Stromal cell of bone marrow (primary cell): ENCODE measurements at regions not wholly inside any gene's neighbourhood (a gene's known extent, or its start where the extent isn't known, plus 50 kb on each side); places are given as distances from the start of the nearest gene placed in this dataset.

Experiments
- DNase-seq: peaks from one replicate; pipeline ENCODE4 v3.0.0-alpha.2; 2012; ENCODE audit warnings: low read depth

DNA sequence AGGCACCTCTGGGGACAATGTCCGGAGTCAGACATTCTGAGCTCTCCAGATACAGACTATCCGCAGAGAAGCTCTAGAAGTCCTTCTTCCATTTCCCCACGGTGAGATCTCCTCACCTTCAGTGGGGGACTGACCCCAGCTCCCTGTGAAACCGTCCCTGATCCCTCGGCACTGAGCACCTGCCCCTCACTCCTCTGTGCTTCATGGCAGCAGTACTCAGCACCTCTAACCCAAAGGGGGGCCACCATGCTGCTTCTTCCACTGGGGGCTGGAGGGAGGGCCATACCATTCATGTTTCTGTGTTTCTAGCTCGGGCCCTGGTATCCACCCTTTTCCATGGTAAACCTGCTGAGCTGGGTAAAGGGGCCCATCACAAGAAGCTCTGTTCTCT lies 321.7 kb downstream of the BRD1 start:
- DNase-seq: no peak

DNA sequence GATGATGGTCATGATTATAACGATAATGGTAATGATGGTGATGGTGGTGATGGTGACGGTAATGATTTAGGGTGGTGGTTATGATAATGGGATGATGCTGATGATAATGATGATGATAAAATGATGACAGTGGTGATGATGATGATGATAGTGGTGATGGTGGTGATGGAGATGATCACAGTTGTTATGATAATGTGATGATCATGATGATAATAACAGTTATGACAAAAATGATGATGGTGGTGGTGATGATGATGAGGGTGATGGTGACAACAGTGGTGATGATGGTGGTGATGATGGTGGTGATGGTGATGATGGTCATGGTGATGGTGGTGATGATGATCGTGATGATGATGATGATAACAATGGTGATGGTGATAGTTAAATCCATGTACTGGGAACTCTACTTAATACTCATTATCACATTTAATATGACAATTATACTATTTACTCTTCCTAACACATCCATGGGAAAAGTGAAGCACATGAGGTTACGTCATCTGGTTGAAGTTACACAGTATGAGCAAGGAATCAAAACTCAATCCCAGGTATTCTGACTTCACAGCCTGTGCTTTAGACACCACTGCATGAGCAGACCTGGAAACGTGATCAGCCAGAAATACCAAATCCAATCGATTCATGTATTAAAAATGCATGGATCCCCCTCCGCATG lies 322.2 kb downstream of the BRD1 start:
- DNase-seq: no peak

DNA sequence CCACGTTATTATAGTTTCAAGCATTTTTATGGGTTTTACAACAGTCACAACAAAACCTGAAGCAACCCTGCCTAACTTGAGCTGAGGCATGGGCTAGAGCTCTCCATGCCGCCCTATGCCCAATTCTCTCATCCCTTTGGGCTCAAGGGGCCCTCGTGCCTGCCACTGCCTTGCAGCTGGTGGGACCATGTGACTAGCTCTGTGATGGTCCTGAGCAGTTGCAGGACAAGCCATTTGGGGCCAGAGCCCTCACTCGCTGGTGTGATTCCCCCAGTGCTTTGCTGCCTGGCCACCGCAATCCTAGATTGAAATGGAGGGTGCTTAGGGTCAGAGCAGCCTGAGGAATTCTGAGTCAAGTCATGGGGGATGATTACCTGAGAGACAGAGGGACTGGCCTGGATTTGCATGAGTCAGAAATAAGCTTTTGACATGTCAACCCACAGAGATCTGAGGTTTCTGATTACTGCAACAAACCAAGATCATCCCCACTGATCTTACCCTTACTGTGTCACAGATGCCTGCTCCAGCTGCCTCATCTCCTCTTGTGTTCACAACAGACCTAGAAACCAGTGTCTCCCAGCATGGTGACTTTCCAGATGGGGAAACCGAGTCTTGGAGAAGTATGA lies 323.7 kb downstream of the BRD1 start:
- DNase-seq: no peak

DNA sequence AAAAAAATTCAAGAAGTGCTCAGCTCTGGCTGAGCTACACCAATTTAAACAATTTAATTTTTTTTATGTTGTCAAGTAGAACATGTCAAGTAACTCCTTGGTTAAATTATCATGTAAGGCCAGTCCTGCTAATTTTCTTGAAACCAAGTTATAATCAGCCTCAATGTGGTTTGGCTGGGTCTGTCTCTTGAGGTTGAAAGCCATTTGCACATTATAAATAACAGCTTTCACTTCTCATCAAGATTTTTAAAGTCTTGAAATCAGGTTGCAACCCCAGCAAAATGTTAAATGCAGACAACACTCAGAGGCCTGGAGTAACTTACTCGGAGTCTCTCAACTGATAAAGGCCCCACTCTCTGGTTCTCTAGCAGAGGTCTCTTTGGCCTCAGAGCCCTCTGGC lies 324.4 kb downstream of the BRD1 start:
- DNase-seq: no peak

DNA sequence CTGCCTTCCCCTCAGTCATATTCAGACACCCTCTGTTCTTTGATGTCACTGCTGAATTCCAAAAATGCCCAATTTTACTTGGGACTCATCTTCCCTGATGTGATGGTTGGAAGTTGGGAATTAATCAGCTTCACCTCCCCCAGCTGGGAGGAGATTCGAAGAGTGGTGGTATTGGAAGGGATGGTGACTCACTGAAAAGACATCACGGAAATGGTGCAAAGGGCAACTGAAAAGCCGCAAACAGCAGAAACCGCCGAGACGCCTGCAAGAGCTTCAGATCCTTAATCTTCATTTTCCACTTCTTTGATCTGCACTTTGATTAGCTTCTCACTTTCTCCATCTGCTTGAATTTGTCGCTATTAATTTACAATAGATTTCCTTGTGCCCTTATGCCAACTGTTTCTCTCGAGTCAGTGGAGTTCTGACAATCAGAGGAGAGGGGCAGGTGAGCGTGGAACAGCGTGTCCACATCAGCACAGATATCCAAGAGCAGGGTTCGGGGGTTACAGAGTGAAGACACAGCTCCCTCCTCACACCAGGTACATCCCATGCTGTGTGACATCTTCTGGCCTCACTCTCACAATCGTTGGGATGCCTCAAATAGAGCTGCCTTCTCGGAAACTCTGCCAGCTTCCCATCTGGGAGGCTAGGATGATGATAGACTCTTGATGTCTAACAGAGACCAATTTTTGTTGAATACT lies 325.4 kb downstream of the BRD1 start:
- DNase-seq: no peak

DNA sequence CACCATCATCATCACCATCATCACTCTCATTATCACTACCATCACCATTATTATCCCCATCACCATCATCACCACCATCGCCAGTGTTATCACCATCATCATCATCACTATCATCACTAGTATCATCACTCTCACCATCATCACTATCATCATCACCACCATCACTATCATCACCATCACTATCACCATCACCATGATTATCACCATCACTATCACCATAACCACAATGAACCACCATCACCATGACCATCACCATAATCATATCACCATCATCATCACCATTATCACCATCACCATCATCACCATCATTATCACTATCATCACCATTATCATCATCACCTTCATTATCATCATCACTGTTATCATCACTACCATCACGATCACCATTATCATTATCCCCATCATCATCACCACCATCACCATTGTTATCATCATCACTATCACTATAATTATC lies 326.7 kb downstream of the BRD1 start:
- no peak for DNase-seq

DNA sequence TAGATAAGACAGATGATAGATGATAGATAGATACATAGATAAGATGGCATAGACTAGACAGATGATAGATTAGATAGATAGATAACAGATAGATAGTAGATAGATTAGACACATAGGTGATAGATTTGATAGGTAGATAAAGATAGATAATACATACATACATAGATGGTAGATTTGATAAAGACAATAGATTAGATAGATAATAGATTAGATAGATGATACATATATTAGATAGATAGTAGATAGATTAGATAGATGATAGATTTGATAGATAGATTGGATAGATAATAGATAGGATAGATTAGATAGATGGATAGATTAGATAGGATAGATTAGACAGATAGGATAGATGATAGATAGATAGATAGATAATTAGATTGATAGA lies 327.6 kb downstream of the BRD1 start:
- no peak for DNase-seq

DNA sequence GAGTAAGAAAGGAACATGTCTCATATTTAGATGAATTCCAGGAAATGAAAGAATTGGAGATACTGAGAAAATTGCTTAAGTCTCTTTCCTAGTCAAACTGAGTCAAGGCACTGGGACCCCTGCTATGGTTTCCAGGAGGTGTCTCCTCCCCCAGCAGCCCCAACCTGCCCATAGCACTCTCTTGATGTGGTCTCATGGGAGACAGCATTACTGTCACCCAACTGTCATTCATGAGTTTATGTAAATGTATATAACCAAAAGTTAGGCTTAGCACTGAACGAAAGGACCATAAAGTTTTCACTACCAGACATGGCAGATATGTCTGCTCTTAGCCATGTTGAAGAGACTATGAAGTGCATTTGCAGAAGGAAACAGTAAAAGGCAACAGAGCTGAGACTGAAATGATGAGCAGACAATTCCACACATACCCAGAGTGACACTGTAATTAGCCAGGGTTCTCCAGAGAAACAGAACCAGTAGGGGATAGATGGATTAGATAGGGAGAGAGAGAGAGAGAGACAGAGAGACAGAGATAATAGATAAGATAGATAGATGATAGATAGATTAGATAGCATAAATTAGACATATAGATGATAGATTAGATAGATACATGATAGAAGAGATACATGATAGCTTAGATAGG lies 328.1 kb downstream of the BRD1 start:
- no peak for DNase-seq

DNA sequence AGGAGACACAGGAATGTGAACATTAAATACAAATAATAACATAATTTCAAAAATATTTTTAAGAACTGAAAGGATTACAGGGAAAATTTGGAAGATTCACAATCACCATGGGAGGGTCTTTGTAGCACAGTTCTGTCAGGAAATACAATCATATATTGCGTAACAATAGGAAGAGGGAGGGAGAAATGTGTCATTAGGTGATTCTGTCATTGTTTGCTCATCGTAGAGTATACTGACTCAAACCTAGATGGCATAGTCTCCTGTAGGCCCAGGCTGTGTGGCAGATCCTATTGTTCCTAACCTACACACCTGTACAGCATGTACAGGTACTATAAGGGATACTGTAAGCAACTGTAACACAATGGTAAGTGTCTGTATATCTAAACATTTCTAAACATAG lies 330.4 kb downstream of the BRD1 start:
- DNase-seq: no peak

DNA sequence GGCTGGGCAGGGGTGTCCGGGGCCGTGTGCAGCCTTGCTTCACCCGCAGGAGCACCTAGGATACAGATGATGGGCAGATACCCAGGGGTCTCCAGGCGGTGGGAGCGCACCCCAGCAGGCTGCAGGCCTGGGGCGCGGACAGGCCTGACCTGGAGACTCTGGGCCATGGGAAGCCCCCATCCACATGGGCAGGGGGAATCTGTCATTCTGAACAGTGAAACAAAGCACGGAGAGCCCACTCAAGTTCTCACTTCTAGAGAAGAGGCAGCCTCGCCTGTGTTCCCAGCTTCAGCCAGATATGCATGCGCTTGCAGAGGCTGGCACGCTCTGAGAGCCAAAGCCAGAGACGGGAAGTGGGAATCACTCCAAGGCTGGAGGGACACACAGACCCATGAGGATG lies 333.1 kb downstream of the BRD1 start:
- no peak for DNase-seq

DNA sequence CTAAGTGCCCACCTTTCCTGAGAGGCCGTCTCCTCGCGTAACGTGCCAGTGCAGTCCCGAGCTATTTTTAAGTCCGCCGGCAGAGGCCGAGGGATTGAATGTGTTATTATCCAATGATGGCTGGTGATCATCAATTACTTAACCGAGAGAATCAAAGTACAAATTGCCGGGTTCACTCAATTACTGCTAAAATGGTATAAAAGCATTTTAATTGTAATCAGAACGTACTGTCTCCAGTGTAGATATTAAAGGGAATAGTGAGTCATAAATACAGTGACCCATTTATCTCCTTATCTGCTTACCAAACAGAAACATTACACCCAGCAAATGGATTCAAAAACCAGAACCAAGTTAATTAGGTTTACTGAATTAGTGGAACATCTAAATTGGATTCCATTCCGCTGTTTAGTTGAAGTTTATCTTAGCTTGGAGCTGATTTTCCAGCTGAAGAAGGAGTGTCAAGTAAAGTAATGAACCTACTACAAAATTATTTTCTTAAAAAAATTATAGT lies 334.9 kb downstream of the BRD1 start:
- no peak for DNase-seq

DNA sequence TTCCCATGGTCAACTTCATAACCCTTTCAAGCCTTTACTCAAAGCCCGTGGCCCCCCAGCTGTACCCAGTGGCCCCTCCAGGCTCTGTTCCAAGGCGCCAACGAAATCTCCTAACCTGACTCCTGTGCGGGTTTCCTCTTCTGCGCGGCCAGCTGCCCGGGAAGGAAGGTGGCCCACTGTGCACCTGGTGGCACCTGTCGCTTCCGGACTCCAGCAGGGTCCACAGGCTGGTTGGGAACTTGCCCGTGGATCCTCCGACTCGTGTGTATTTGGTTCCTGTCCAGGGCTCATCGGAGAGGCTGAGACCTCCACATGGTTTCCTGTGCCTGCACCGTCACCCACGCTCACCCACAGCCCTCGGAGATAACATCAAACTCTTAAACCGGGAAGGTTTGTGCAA lies 335.4 kb downstream of the BRD1 start:
- no peak for DNase-seq

DNA sequence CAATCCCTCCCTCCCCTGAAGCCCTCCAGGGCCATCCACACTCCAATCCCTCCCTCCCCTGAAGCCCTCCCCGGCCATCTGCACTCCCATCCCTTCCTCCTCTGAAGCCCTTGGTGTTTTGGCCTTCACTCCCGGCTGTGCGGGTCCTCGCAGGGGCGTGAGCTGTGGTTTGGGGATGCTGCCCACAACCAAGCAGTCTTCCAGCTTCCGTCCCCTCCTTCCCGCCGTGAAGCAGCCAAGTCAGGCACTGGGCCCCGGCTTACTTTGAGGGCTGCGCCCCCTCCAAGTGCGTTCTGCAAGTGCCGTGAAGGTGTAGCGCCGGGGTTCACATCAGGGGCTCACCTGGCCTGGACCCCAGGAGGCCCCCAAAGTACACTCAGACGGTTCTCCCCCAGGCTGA lies 335.9 kb downstream of the BRD1 start:
- no peak for DNase-seq

DNA sequence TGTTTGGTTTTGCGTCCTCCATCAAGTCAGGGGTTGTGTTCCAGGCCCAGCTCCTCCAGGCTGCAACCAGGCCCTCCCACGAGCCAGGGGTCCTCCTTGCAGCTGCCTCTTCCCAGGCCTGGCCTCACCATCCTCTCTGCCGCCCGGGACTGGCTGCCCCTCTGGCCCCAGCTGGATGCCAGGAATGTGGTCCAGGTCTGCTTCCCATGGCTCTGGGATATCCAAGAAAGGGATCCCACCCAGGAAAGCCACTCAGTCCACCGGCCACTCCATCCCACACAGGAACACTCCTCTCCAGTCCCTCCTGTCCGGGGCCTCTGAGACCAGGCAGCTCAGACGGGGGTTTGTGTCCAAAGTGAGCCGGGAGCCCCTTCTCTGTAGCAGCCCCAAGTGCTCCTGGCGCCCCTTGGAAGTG lies 336.4 kb downstream of the BRD1 start:
- no peak for DNase-seq

DNA sequence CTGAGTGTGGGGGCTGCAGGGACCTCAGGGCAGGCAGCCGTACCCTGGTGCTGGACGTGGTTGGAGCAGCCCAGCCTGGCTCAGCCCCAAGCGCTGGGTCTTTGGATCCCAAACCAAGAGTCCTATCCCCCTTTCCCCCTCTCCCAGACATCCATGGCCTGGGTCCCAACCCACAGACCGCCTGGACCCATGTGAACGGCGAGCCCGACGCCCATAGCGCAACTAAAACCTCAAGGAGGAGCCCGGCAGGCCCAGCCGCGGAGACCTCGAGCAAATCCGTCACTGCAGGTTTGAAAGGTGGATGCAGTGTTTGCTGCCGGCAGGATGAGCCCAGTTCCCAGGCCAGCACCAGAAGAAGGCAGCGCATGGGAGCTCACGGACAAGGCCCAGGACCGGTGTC lies 337.0 kb downstream of the BRD1 start:
- no peak for DNase-seq

DNA sequence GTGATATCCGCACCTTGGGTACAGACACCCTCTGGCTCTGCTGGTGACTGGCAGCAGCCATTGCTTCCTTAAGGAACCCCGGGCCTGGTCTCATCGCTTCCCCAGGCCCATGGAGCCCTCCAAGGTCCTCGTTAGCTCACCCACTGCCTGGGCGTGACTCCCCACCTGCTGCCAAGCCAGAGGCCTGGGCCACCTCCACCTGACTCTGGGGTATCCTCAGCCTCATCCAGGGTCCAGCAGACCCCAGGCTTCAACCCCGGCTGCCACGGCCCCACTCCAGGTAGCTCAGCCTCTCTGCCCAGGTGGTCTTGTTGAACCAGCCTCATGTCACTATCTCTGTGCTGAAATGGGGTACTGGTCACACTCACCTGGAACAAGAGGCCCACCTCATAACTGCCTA lies 337.9 kb downstream of the BRD1 start:
- DNase-seq: no peak

DNA sequence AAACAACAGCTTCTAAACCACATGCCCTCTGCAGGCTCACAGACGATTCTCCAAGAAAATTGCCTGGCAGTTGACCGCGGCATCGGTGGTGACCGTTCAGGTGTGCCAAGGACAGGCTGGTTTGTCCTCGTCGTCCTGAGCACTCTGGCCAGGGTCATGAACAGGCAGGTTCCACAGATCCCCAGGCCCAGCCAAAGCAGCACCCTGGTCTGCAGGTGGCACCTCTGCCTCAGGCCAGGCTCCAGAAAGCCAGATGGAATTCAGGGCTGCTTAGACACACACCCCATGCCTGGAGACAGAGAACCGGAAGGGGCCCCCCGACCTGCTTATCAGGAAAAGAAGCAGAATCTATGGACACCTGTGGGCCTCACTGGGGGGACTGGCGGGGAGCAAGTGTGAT lies 338.7 kb downstream of the BRD1 start:
- DNase-seq: no peak

DNA sequence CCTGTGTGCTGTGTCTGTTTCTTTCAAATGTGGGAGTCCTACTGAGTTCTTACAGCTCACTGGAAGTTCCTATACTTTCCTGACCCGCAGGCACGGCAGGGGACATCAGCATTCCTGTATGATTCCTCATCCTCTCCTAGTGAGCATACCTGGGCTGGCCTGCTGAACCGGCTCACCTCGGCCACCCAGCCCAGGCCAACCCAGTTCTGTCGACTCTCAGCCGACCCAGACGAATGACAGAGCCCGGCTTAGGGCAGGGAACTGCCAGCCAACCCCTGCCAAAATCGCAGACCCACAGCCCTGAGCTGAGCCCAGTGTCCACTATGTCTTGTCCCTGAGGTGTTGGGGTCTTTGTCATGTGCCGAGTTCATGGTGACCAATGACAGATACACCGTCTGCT lies 339.7 kb downstream of the BRD1 start:
- DNase-seq: no peak

DNA sequence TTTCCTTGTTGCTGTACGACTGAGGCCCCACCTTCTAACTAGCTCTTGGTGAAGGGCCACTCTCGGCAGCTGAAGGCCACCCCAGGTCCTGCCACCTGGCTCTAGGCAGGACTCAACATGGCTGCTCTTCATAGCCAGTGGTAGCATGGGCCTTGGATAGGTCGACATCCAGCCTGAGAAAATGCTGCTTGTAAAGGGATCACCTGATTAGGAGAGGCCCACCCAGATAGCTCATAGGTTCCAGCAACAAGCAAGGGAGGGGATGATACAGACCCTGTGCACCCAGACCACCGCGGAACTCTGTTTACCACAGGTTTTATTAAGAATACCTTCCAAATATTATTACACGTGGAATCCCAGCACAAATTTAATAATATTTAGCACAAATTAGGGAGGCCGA lies 341.4 kb downstream of the BRD1 start:
- no peak for DNase-seq

DNA sequence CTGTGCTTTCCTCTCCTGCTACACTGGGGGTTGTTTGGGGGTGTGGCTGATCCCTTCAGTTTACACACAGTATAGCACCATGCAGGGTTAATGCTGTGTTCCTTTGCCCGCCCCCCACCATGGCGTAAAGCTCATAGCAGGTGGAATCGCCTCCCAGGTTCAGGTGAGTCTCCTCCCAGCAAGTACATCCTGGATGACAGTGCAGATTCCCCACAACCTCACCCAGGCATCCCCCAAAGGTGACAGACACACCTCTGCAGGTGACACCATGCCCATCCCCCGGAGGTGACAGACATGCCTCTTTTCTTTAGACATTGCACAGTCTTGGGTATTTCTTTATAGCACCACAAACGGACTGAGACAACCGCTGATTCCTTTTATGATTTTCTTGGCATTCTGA lies 343.7 kb downstream of the BRD1 start:
- no peak for DNase-seq

DNA sequence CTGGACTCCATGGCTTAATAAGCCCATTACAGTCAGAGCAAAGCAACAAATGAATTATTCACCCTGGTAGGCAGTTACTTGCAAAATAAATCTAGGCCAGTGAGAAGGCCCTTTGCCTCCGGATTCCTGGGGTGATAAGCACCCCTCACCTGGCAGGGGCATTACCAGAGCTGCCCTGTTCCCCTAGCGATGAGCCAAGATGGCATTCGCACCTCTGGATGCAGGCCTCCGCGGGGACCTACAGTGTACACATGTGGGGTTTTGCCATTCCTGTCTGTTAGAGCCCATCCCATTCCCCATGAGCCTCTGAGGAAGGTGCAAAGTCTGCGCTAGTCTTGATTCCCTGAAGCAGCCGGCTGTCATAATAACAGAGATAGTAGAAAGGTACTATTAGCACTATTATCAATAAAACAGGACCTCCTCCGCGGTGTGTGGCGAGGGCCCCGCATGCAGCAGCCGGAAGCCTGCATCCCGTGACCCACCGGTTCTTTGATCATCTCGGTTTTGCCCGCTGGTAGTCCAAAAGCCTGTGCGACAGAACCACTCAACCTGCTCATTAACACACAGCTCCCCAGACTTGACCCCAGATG lies 344.3 kb downstream of the BRD1 start:
- DNase-seq: no peak

DNA sequence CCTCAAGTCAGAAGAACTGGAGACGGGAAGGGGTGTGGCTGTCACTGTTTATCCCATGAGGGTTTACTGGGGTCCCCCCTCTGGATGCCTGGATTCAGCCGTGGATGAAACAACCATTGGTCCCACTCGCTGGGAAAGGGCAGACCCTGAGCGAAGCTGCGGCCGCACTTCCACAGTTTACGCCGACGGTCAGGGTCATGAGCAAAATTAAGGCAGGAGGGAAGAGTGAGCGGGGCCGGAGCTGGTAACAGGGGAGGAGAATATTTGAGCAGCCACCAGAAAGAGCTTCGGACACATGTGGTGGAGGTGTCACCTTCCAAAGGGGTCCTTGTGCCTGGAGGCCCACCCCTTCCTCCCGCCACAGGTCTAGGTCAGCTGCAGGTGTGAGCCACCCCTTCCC lies 344.9 kb downstream of the BRD1 start:
- no peak for DNase-seq
